H9 (cell line): ENCODE measurements at regions not wholly inside any gene's neighbourhood (a gene's known extent, or its start where the extent isn't known, plus 50 kb on each side); places are given as distances from the start of the nearest gene placed in this dataset.

Experiments
- DNase-seq: peaks from one replicate; pipeline ENCODE4 v3.0.0-alpha.2; 2017
- H2AFZ ChIP-seq: one replicate; pipeline ENCODE4 v1.6.1; 2013; ENCODE audit warnings: mild to moderate bottlenecking, low read length, control low read depth, moderate library complexity
- H2AK5ac ChIP-seq: 2 replicates; pipeline ENCODE4 v1.6.1; 2013; ENCODE audit warnings: low read length, control low read depth, mixed read lengths; ENCODE audit not compliant: insufficient read length
- H2BK120ac ChIP-seq: one replicate; pipeline ENCODE4 v1.6.1; 2013; ENCODE audit warnings: low read depth, mild to moderate bottlenecking, low read length, control low read depth, inconsistent platforms; ENCODE audit not compliant: poor library complexity, severe bottlenecking
- H2BK12ac ChIP-seq: 2 replicates; pipeline ENCODE4 v1.6.1; 2013; ENCODE audit warnings: low read length, control low read depth, mixed read lengths, low read depth; ENCODE audit not compliant: insufficient read length
- H2BK15ac ChIP-seq: 2 replicates; pipeline ENCODE4 v1.6.1; 2013; ENCODE audit warnings: low read depth, low read length, control low read depth
- H2BK20ac ChIP-seq: one replicate; pipeline ENCODE4 v1.6.1; 2013; ENCODE audit warnings: low read depth, mild to moderate bottlenecking, low read length, control low read depth, inconsistent platforms; ENCODE audit not compliant: poor library complexity, severe bottlenecking
- H2BK5ac ChIP-seq: 2 replicates; pipeline ENCODE4 v1.6.1; 2013; ENCODE audit warnings: low read length, control low read depth, mixed read lengths; ENCODE audit not compliant: insufficient read length
- H3K14ac ChIP-seq: 2 replicates; pipeline ENCODE4 v1.6.1; 2013; ENCODE audit warnings: low read length, control low read depth; ENCODE audit not compliant: insufficient read depth
- H3K18ac ChIP-seq: 2 replicates; pipeline ENCODE4 v1.6.1; 2013; ENCODE audit warnings: low read depth, mild to moderate bottlenecking, mixed read lengths, low read length, control low read depth; ENCODE audit not compliant: insufficient read length
- H3K23ac ChIP-seq: 2 replicates; pipeline ENCODE4 v1.6.1; 2013; ENCODE audit warnings: low read length, control low read depth, mixed read lengths, low read depth; ENCODE audit not compliant: insufficient read length
- H3K23me2 ChIP-seq: 2 replicates; pipeline ENCODE4 v1.6.1; 2013; ENCODE audit warnings: low read depth, mild to moderate bottlenecking, mixed read lengths, low read length, control low read depth; ENCODE audit not compliant: insufficient read length, poor library complexity, severe bottlenecking
- H3K27ac ChIP-seq: 2 replicates; pipeline ENCODE4 v1.5.1; 2013; ENCODE audit warnings: low read length, control low read depth, mixed read lengths, low read depth; ENCODE audit not compliant: insufficient read length
- H3K27me3 ChIP-seq: 2 replicates; pipeline ENCODE4 v1.6.1; 2013; ENCODE audit warnings: low read length, control low read depth, inconsistent platforms; ENCODE audit not compliant: insufficient read depth
- H3K4ac ChIP-seq: 2 replicates; pipeline ENCODE4 v1.6.1; 2013; ENCODE audit warnings: low read depth, mild to moderate bottlenecking, control low read depth, inconsistent platforms, low read length, moderate library complexity
- H3K4me1 ChIP-seq: 2 replicates; pipeline ENCODE4 v1.6.1; 2013; ENCODE audit warnings: low read length, control low read depth, inconsistent platforms; ENCODE audit not compliant: insufficient read depth
- H3K4me2 ChIP-seq: 2 replicates; pipeline ENCODE4 v1.6.1; 2013; ENCODE audit warnings: low read length, control low read depth, mixed read lengths; ENCODE audit not compliant: insufficient read length, insufficient read depth
- H3K56ac ChIP-seq: 2 replicates; pipeline ENCODE4 v1.6.1; 2013; ENCODE audit warnings: low read depth, mild to moderate bottlenecking, mixed read lengths, low read length, control low read depth; ENCODE audit not compliant: insufficient read length
- H3K79me1 ChIP-seq: 2 replicates; pipeline ENCODE4 v1.6.1; 2013; ENCODE audit warnings: low read depth, mild to moderate bottlenecking, moderate library complexity, low read length, control low read depth, inconsistent platforms; ENCODE audit not compliant: insufficient read depth, poor library complexity, severe bottlenecking
- H3K79me2 ChIP-seq: 2 replicates; pipeline ENCODE4 v1.6.1; 2013; ENCODE audit warnings: low read length, control low read depth, inconsistent platforms; ENCODE audit not compliant: insufficient read depth
- H3K9ac ChIP-seq: 2 replicates; pipeline ENCODE4 v1.6.1; 2013; ENCODE audit warnings: low read length, control low read depth, mixed read lengths; ENCODE audit not compliant: insufficient read length; ENCODE audit errors: extremely low read depth
- H3K9me3 ChIP-seq: one replicate; pipeline ENCODE4 v1.6.1; 2013; ENCODE audit warnings: low read depth, low read length, inconsistent platforms; ENCODE audit not compliant: control insufficient read depth
- H3T11ph ChIP-seq: one replicate; pipeline ENCODE4 v1.6.1; 2013; ENCODE audit warnings: mild to moderate bottlenecking, low read length, control low read depth, inconsistent platforms
- H4K20me1 ChIP-seq: one replicate; pipeline ENCODE4 v1.6.1; 2013; ENCODE audit not compliant: control insufficient read depth, insufficient read length, insufficient read depth
- H4K5ac ChIP-seq: 2 replicates; pipeline ENCODE4 v1.6.1; 2013; ENCODE audit warnings: low read depth, mild to moderate bottlenecking, mixed read lengths, low read length, control low read depth; ENCODE audit not compliant: insufficient read length
- H4K8ac ChIP-seq: replicated peaks from 2 replicates; pipeline ENCODE4 v1.6.1; 2013; ENCODE audit warnings: low read length, control low read depth, mixed read lengths, low read depth; ENCODE audit not compliant: insufficient read length
- H4K91ac ChIP-seq: 2 replicates; pipeline ENCODE4 v1.6.1; 2013; ENCODE audit warnings: low read depth, mild to moderate bottlenecking, moderate library complexity, mixed read lengths, low read length, control low read depth; ENCODE audit not compliant: insufficient read length
- H3K27ac Mint-ChIP-seq, 3 experiments: 2 replicates in 2 of 3; 3 replicates in 1 of 3; pipeline ENCODE4 v1.8.0; 2020 to 2021; ENCODE audit warnings: mixed read lengths in 3 of 3, mild to moderate bottlenecking in 1 of 3, moderate library complexity in 1 of 3
- H3K27me3 Mint-ChIP-seq: 2 replicates; pipeline ENCODE4 v1.8.0; 2021; ENCODE audit warnings: low read depth, mild to moderate bottlenecking, moderate library complexity, mixed read lengths
- H3K36me3 Mint-ChIP-seq, 3 experiments: 2 replicates in 2 of 3; 3 replicates in 1 of 3; pipeline ENCODE4 v1.8.0; 2020 to 2021; ENCODE audit warnings: low read depth in 3 of 3, mixed read lengths in 3 of 3; ENCODE audit not compliant: insufficient read depth in 1 of 3
- H3K4me1 Mint-ChIP-seq, 2 experiments: 2 replicates each; pipeline ENCODE4 v1.8.0; 2020; ENCODE audit warnings: mixed read lengths in 2 of 2
- H3K4me3 Mint-ChIP-seq, 2 experiments: 2 replicates in 1 of 2; 3 replicates in 1 of 2; pipeline ENCODE4 v1.8.0; 2020 to 2021; ENCODE audit warnings: mild to moderate bottlenecking in 2 of 2, mixed read lengths in 2 of 2, moderate library complexity in 1 of 2
- H3K9me3 Mint-ChIP-seq, 2 experiments: 2 replicates in 1 of 2; 3 replicates in 1 of 2; pipeline ENCODE4 v1.8.0; 2020; ENCODE audit warnings: mild to moderate bottlenecking in 2 of 2, mixed read lengths in 2 of 2, moderate library complexity in 1 of 2
- CTCF ChIP-seq: fragments of 200-600 bp; sonication (generic); conservative IDR thresholded peaks from 3 replicates; pipeline ENCODE4 v1.8.0; 2021; ENCODE audit warnings: antibody characterized with exemption, mild to moderate bottlenecking
- WGBS: extraction: QIAGEN DNeasy Blood & Tissue Kit; methylation state at CpG from one replicate; pipeline ENCODE4 v1.1.7; 2013; ENCODE audit warnings: missing lambda C conversion rate, low lambda C conversion rate, mixed read lengths; ENCODE audit not compliant: insufficient read length; ENCODE audit errors: extremely low coverage; 5-methylcytosine and 5-hydroxymethylcytosine counted together

GRCh38 chrX:84873176-84873575, 130.5 kb upstream of the APOOL start:
- Mint-ChIP-seq H3K36me3 (peaks cover 0 to 3% (median 0%) of the 10 kb centered on the region in 3 experiments; a peak in 4 of 7 replicates), H3K4me1 (peaks cover 2 to 7% of the 10 kb centered on the region in 2 experiments; a peak in 3 of 4 replicates), H3K4me3 (no peak overlapping the region), H3K27ac (no peak overlapping the region), H3K9me3 (peaks cover 40 to 47% of the 10 kb centered on the region in 2 experiments), H3K27me3 (no peaks in the 10 kb centered on the region)
- Histone ChIP-seq H2BK15ac (no peak overlapping the region), H3K23ac (no peak overlapping the region), H3K27me3 (no peaks in the 10 kb centered on the region), H3K14ac (no peak overlapping the region), H4K8ac (no peak overlapping the region), H3K9me3 (peaks cover 8% of the 10 kb centered on the region), H3K4me1 (no peaks in the 10 kb centered on the region), H2BK120ac (no peak overlapping the region), H2AK5ac (no peak overlapping the region), H3K56ac (no peak overlapping the region), H2BK5ac (no peak overlapping the region), H3K23me2 (no peaks in the 10 kb centered on the region), H2BK12ac (no peak overlapping the region), H4K20me1 (no peaks in the 10 kb centered on the region), H3K4ac (no peak overlapping the region), H3K9ac (no peak overlapping the region), H3K4me2 (no peak overlapping the region), H3K18ac (no peak overlapping the region), H2AFZ (no peak overlapping the region), H4K5ac (no peak overlapping the region), H3T11ph (no peak overlapping the region), H4K91ac (no peak overlapping the region), H3K79me1 (no peaks in the 10 kb centered on the region), H3K27ac (no peak overlapping the region), H2BK20ac (no peak overlapping the region), H3K79me2 (no peaks in the 10 kb centered on the region)
- no CpG with 5 or more reads among the region's 3 CpGs for WGBS
- TF ChIP-seq CTCF: no peak
- no peak for DNase-seq
